Pancreas (tissue), 10 donors: ENCODE measurements at regions not wholly inside any gene's neighbourhood (a gene's known extent, or its start where the extent isn't known, plus 50 kb on each side); places are given as distances from the start of the nearest gene placed in this dataset.

Source experiments
- ATAC-seq, 4 donors: fragments of 200-7000 bp; cut with Tn5 transposase; one replicate each; pipeline versions ENCODE4 v1.8.0 to v1.9.1; 2020; ENCODE audit warnings: mild to moderate bottlenecking in 4 of 4, moderate library complexity in 4 of 4
- DNase-seq, 6 donors: peaks; one replicate each; pipeline ENCODE4 v3.0.0-alpha.2; 2020
- FAIRE-seq: peaks from 2 replicates; lab custom pipeline; 2012; peaks lifted over from hg19 to GRCh38; lab: Jason Lieb, UNC
- H3K27ac ChIP-seq, 4 donors: fragments of 200-600 bp; sonication (generic); 1 replicate in 3 of 4; 2 replicates in 1 of 4; pipeline versions ENCODE4 v1.5.0 to v1.8.0; 2020
- H3K27me3 ChIP-seq, 4 donors: fragments of 200-600 bp; one replicate each; pipeline ENCODE4 v1.8.0; 2021
- H3K36me3 ChIP-seq, 3 donors: fragments of 200-600 bp; sonication (generic) in 1 of 3; one replicate each; pipeline versions ENCODE4 v1.5.0 to v1.8.0; 2020 to 2021
- H3K4me1 ChIP-seq, 3 donors: fragments of 200-600 bp; one replicate each; pipeline ENCODE4 v1.8.0; 2021
- H3K4me3 ChIP-seq, 4 donors: fragments of 200-600 bp; sonication (generic) in 2 of 4; one replicate each; pipeline versions ENCODE4 v1.5.0 to v1.8.0; 2020 to 2021
- H3K9me3 ChIP-seq, 4 donors: fragments of 200-600 bp; one replicate each; pipeline ENCODE4 v1.8.0; 2021
- WGBS, 2 donors: extraction: QIAGEN DNeasy Blood & Tissue Kit; methylation state at CpG; one replicate each; pipeline ENCODE4 v1.1.7; 2013; 5-methylcytosine and 5-hydroxymethylcytosine counted together
- intact Hi-C, 3 donors: fragments of 100-400 bp; cut with DNase I; formaldehyde crosslinking; loops; one replicate each; pipeline versions ENCODE4 v1.11.1 to v1.14.2; 2022
- TF ChIP-seq, protein P1 (sequence below), 4 donors: fragments of 200-600 bp; sonication (generic) in 3 of 4; IDR thresholded peaks; one replicate each; pipeline versions ENCODE4 v1.5.0 to v1.8.0; 2021; ENCODE audit warnings: antibody characterized with exemption in 4 of 4
- donor health status: healthy with polysubstance abuse.
- donor health status: DM: no; HTN: no; CAD: no; lungs with moderate emphysema.
- donor health status: DM: no; HTN: no; CAD: no.
- donor health status: control.
- donor health status: control.
- donor health status: Bipolar disorder and iron deficiency.
- donor health status: DM: yes; HTN: yes; CAD: no.
- donor health status: DM: no; HTN: no; CAD: no.
- donor health status: DM: no; HTN: no; CAD: no.
- donor health status: DM: yes; HTN: yes; CAD: no.

DNA sequence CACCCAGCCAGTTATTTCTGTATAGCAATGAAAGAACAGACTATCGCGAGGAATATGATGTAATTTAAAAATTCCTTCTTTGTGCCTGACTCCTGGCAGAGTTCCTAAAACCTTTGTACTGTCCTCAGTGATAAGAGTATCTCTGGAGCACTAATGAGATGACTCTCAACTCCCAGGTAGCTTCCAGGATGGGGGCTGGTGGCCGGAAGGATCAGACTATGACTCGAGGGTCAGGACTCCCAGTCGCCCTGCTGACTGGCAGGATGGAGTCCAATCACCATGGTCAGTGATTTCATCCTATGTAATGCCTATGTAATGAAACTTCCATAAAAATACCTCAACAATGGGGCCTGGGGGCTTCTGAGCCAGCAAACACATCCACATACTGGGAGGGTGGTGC is 135.1 kb downstream of the SHANK2 start:
- H3K27me3 ChIP-seq: no peaks in the 10 kb centered on the region
- TF ChIP-seq, protein P1, sequence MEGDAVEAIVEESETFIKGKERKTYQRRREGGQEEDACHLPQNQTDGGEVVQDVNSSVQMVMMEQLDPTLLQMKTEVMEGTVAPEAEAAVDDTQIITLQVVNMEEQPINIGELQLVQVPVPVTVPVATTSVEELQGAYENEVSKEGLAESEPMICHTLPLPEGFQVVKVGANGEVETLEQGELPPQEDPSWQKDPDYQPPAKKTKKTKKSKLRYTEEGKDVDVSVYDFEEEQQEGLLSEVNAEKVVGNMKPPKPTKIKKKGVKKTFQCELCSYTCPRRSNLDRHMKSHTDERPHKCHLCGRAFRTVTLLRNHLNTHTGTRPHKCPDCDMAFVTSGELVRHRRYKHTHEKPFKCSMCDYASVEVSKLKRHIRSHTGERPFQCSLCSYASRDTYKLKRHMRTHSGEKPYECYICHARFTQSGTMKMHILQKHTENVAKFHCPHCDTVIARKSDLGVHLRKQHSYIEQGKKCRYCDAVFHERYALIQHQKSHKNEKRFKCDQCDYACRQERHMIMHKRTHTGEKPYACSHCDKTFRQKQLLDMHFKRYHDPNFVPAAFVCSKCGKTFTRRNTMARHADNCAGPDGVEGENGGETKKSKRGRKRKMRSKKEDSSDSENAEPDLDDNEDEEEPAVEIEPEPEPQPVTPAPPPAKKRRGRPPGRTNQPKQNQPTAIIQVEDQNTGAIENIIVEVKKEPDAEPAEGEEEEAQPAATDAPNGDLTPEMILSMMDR (IDR thresholded peaks at IDR 0.05): no peak
- no peaks in the 10 kb centered on the region for H3K9me3 ChIP-seq
- WGBS, 2 donors: 64 to 67% methylated on average over 5 of the region's 5 CpGs
- peaks cover 0 to 7% (median 0%) of the 10 kb centered on the region in 3 donors for H3K36me3 ChIP-seq
- ATAC-seq (no peak), FAIRE-seq (no peak), DNase-seq (no peak)
- H3K27ac ChIP-seq: no peak overlapping the region
- intact Hi-C loops: loop anchor here in 2 of 3 donors (5.0 to 10.0 kb wide), 3 partner anchors 127 to 227 kb away; no protein-coding TSS in a partner anchor
- no peaks in the 10 kb centered on the region for H3K4me1 ChIP-seq
- no peak overlapping the region for H3K4me3 ChIP-seq

DNA sequence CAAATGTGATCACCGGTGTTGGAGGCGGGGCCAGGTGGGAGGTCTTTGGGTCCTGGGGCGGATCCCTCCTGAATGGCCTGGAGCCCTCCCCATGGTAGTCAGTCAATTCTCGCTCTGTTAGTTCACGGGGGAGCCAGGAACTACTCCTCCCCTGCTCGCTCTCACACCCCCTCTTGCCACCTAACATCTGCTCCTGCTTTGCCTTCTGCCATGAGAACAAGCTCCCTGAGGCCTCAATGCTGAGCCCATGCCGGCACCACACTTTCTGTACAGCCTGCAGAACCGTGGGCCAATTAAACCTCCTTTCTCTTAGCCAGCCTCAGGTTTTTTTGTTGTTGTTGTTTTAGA is 135.7 kb downstream of the SHANK2 start:
- ATAC-seq (no peak), FAIRE-seq (no peak), DNase-seq (no peak)
- intact Hi-C loops: loop anchor here in 2 of 3 donors (5.0 to 10.0 kb wide), 3 partner anchors 128 to 228 kb away; no protein-coding TSS in a partner anchor
- peaks cover 0 to 7% (median 0%) of the 10 kb centered on the region in 3 donors for H3K36me3 ChIP-seq
- 94 to 95% methylated on average over 8 of the region's 8 CpGs for WGBS, 2 donors
- no peaks in the 10 kb centered on the region for H3K9me3 ChIP-seq
- H3K4me3 ChIP-seq: no peak overlapping the region
- no peak overlapping the region for H3K27ac ChIP-seq
- H3K27me3 ChIP-seq: no peaks in the 10 kb centered on the region
- TF ChIP-seq, protein P1 (IDR thresholded peaks at IDR 0.05): no peak
- H3K4me1 ChIP-seq: no peaks in the 10 kb centered on the region

DNA sequence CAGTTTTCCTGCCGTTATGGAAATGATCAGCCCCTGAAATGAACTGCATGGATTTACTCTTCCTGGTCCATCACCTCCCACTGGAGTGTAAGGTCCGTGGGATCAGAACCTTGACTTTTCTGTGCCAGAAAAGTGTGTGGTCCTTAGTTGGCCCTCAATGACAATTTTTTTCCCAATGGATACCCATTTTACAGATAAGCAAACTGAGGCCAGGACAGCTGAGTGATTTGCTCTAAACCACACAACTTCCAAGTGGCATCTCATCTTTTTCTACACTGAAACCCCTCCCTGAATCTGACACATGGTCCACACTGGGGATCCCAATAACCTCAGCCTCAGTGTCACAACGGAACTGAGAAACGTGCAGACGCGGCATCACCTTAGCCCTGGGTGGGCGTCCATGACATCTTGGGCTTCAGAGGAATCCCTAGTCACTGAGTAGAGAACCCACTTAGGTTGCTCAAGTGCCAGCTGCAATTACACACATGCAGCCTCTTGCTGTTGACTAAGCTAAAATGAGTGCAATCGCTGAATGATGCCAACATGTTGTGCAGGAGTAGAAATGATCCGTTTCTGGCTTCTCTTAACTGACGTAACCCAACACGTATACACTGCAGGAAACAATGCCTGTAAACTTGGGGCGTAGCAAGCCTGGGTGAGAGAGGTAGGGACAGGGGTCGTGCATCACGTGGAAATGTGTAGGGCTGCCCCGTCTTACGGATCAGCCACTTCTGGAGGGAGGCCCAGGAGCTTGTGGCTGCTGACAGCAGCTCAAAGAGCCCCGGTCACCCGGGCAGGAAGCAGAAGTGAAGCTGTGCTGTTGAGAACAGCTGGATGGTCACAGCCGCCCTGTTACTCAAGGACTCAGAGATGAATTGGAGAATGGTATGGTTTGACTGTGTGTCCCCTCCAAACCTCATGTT is 136.3 kb downstream of the SHANK2 start:
- Histone ChIP-seq H3K9me3 (no peaks in the 10 kb centered on the region), H3K27ac (no peak overlapping the region), H3K27me3 (no peaks in the 10 kb centered on the region), H3K4me3 (no peak overlapping the region), H3K36me3 (peaks cover 0 to 7% (median 0%) of the 10 kb centered on the region in 3 donors), H3K4me1 (no peaks in the 10 kb centered on the region)
- FAIRE-seq (no peak), DNase-seq (no peak), ATAC-seq (no peak)
- 87 to 89% methylated on average over 19 of the region's 19 CpGs for WGBS, 2 donors
- intact Hi-C loops: loop anchor here in 2 of 3 donors (5.0 to 10.0 kb wide), 3 partner anchors 129 to 229 kb away; no protein-coding TSS in a partner anchor
- TF ChIP-seq, protein P1 (IDR thresholded peaks at IDR 0.05): no peak

DNA sequence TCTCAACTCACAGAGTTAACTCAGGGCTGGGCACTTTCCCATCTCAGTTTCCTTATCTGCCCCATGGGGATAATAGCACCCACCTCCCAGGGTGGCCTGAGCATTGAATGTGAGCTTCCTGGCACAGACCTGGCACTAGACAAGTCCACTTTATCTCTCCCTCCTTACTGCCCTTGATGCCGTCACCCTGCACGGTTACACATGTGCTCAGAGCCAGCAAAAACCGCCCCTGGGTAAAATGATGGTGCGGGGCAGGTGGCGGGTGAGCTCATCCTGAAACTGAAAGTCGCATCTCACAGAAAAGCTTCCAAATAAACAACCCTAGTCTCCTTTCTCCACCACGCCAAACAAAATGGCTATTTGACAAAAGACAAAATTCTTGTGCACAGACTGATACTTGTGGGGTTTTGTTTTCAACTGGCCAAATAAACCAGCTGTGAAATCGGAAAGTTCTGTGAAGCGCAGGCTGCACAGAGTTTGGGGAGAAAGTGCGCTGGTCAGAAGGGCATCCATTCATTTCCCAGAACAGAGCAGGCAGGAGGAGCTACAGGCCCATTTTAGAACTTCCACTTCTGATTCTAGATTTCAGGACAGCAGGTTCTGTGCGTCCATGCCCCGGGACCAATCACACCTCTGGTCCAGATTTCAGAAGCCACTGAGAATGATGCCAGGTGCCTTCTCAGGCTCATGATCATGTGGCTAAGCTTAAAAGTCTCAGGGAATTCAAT is 138.1 kb downstream of the SHANK2 start:
- FAIRE-seq: no peak
- H3K27ac ChIP-seq: peak overlapping the region in 1 of 4 donors; percentile 37
- ATAC-seq: peak in 2 of 4 donors; percentile 19 to 58

More for the DNA sequence above, 138.1 kb downstream of the SHANK2 start:
- Histone ChIP-seq H3K27me3 (no peaks in the 10 kb centered on the region), H3K36me3 (peaks cover 0 to 20% (median 4%) of the 10 kb centered on the region in 3 donors), H3K4me3 (no peak overlapping the region), H3K9me3 (no peaks in the 10 kb centered on the region), H3K4me1 (no peaks in the 10 kb centered on the region)
- TF ChIP-seq, protein P1 (IDR thresholded peaks at IDR 0.05): no peak
- no peak for DNase-seq
- intact Hi-C loops: loop anchor here in 2 of 3 donors (10.0 kb wide), 2 partner anchors 131 to 231 kb away; no protein-coding TSS in a partner anchor
- WGBS, 2 donors: 79 to 81% methylated on average over 12 of the region's 12 CpGs
